ENCODE measurements at regions not wholly inside any gene's neighbourhood (a gene's known extent, or its start where the extent isn't known, plus 50 kb on each side); places are given as distances from the start of the nearest gene placed in this dataset.

DNA sequence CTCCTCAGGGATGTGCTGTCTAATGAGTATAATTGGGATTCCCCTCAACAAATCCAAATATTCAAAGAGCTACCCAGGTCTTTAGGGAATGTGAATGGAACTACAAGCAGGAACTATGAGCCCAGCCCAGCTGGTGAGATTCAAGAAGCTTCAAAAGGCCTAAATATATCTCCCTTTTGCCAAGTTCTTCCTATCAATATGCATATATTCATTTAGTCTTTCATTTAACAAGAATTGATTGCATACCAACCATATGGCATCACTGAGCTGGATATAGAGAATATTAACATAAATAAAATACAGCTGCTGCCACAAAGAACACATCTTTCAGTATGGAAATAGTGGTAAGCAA is 58.9 kb upstream of the PRSS23 start:
- H3K9me3 Mint-ChIP-seq (ENCODE audit: low read depth, unreplicated experiment): no peaks in the 10 kb centered on the region
- intact Hi-C loops (cut with micrococcal nuclease; ENCODE audit: unreplicated experiment): loop anchor here (5.0 kb wide), 2 partner anchors 61 to 69 kb away; partner anchors contain the start of genes ME3 and PRSS23

DNA sequence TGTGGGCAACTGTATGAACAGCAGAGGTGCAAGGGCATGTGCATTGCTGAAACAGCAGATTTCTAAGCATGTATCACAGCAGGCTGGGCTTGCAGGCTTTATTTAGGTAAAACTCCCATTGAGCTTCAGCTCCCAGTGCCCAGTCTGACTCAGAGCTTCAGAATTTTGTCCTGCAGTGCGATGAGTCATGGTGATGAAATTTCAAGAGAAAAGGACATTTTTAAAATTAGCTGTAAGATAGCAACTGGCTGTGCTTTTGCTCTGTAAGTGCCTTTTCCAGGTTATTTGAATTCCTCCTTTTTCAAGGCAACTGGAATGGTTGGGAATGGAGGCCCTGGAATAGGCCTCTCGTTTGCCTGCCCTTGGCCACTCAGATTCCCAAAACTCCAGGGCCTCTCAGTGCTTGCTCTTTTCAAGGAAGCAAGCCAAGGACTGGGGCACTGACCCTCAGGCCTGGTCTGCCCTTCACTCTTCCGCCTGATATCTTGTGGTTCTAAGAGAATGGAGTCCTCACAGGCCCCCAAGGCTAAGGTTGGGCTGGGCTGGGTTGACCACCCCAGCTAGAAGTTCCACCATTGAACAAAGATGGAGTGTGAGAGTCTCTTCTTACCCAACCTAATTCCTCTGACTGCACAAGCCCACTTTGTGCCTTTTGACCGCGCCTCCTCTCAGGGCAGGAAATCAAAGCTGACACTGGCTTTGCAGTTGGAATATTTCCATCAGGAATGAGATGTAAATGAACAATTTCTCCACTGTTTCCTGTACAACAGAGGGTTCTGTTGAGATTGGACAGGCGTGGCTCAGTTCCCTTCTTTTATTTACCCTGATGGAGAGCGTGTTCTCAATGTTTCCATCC is 59.5 kb upstream of the PRSS23 start:
- Mint-ChIP-seq H3K36me3 (ENCODE audit: insufficient read depth, unreplicated experiment) (peaks cover 24% of the 10 kb centered on the region), H3K4me3 (ENCODE audit: low read depth, unreplicated experiment) (peak overlapping the region; percentile 45), H3K4me1 (ENCODE audit: low read depth, unreplicated experiment) (peaks cover 72% of the 10 kb centered on the region), H3K9me3 (ENCODE audit: low read depth, unreplicated experiment) (no peaks in the 10 kb centered on the region), H3K27me3 (ENCODE audit: unreplicated experiment) (no peaks in the 10 kb centered on the region), H3K27ac (ENCODE audit: unreplicated experiment) (peak overlapping the region; percentile 95)
- BruUV-seq (replicated peaks): no TSS peak
- TF ChIP-seq, protein P1, sequence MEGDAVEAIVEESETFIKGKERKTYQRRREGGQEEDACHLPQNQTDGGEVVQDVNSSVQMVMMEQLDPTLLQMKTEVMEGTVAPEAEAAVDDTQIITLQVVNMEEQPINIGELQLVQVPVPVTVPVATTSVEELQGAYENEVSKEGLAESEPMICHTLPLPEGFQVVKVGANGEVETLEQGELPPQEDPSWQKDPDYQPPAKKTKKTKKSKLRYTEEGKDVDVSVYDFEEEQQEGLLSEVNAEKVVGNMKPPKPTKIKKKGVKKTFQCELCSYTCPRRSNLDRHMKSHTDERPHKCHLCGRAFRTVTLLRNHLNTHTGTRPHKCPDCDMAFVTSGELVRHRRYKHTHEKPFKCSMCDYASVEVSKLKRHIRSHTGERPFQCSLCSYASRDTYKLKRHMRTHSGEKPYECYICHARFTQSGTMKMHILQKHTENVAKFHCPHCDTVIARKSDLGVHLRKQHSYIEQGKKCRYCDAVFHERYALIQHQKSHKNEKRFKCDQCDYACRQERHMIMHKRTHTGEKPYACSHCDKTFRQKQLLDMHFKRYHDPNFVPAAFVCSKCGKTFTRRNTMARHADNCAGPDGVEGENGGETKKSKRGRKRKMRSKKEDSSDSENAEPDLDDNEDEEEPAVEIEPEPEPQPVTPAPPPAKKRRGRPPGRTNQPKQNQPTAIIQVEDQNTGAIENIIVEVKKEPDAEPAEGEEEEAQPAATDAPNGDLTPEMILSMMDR (IDR thresholded peaks at IDR 0.05; ENCODE audit: unreplicated experiment): no peak
- DNase-seq: peak; percentile 48
- intact Hi-C loops (cut with micrococcal nuclease; ENCODE audit: unreplicated experiment): loop anchor here (5.0 kb wide), 2 partner anchors 61 to 69 kb away; partner anchors contain the start of genes ME3 and PRSS23
- CTCF ChIA-PET: no interaction called here

More for the DNA sequence above, 58.9 kb upstream of the PRSS23 start:
- Mint-ChIP-seq H3K27me3 (ENCODE audit: unreplicated experiment) (no peaks in the 10 kb centered on the region), H3K36me3 (ENCODE audit: insufficient read depth, unreplicated experiment) (peaks cover 24% of the 10 kb centered on the region), H3K4me1 (ENCODE audit: low read depth, unreplicated experiment) (peaks cover 66% of the 10 kb centered on the region), H3K27ac (ENCODE audit: unreplicated experiment) (peak overlapping the region; percentile 95), H3K4me3 (ENCODE audit: low read depth, unreplicated experiment) (peak overlapping the region; percentile 45)
- no peak for DNase-seq
- BruUV-seq (replicated peaks): no TSS peak
- CTCF ChIA-PET: no interaction called here
- TF ChIP-seq, protein P1 (IDR thresholded peaks at IDR 0.05; ENCODE audit: unreplicated experiment): no peak

DNA sequence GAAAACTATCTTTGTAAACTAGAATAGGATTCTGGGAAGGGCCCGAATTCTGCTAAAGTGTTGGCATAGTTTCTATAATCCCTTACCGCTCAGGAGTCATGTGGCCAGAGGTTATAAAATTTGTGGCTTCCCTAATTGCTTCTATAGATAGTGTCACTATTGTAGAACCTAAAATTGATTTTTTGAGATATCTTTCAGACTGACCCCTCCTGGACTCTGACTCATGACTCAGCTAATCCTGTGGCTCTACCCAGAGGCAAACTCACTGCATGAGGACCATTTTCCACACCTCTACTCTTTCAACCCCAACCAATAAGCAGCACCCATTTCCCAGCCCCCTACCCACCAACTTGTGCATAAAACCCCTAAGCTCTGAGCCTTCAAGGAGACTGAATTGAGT is 61.8 kb upstream of the PRSS23 start:
- peaks cover 24% of the 10 kb centered on the region for H3K36me3 Mint-ChIP-seq (ENCODE audit: insufficient read depth, unreplicated experiment)
- BruUV-seq (replicated peaks): no TSS peak
- DNase-seq: no peak
- no peaks in the 10 kb centered on the region for H3K27me3 Mint-ChIP-seq (ENCODE audit: unreplicated experiment)
- intact Hi-C loops (cut with micrococcal nuclease; ENCODE audit: unreplicated experiment): loop anchor here (5.0 kb wide), 1 partner anchor 41 kb away; no protein-coding TSS in a partner anchor
- peaks cover 79% of the 10 kb centered on the region for H3K4me1 Mint-ChIP-seq (ENCODE audit: low read depth, unreplicated experiment)
- CTCF ChIA-PET: no interaction called here
- H3K9me3 Mint-ChIP-seq (ENCODE audit: low read depth, unreplicated experiment): no peaks in the 10 kb centered on the region
- no peak overlapping the region for H3K4me3 Mint-ChIP-seq (ENCODE audit: low read depth, unreplicated experiment)
- H3K27ac Mint-ChIP-seq (ENCODE audit: unreplicated experiment): peak overlapping the region; percentile 95
- TF ChIP-seq, protein P1 (IDR thresholded peaks at IDR 0.05; ENCODE audit: unreplicated experiment): no peak

DNA sequence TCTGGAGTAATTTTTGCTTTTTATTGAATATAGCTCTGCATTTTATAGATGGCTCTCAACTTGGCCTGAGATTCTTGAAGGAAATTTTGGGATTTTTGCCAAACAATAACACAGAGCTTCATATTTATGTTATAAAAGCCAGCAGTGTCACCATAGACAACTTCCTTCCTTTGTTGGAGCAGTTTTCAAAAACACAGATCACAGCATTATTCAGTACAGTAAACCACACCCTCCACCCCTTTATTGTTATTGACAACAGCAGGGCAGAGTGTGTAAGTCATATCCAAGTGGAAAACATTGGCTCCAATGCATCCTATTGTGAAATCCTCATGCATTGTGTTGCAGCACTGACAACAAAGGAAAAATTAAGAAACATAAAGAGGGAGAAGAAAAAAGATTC is 62.6 kb upstream of the PRSS23 start:
- BruUV-seq (replicated peaks): no TSS peak
- DNase-seq: no peak
- Mint-ChIP-seq H3K9me3 (ENCODE audit: low read depth, unreplicated experiment) (no peaks in the 10 kb centered on the region), H3K36me3 (ENCODE audit: insufficient read depth, unreplicated experiment) (peaks cover 24% of the 10 kb centered on the region), H3K27me3 (ENCODE audit: unreplicated experiment) (no peaks in the 10 kb centered on the region), H3K4me3 (ENCODE audit: low read depth, unreplicated experiment) (no peak overlapping the region), H3K27ac (ENCODE audit: unreplicated experiment) (no peak overlapping the region), H3K4me1 (ENCODE audit: low read depth, unreplicated experiment) (peaks cover 76% of the 10 kb centered on the region)
- TF ChIP-seq, protein P1 (IDR thresholded peaks at IDR 0.05; ENCODE audit: unreplicated experiment): no peak
- intact Hi-C loops (cut with micrococcal nuclease; ENCODE audit: unreplicated experiment): loop anchor here (5.0 kb wide), 1 partner anchor 40 kb away; no protein-coding TSS in a partner anchor
- CTCF ChIA-PET: no interaction called here

All from Calu3 (cell line).